DND-41 (cell line): ENCODE measurements at regions not wholly inside any gene's neighbourhood (a gene's known extent, or its start where the extent isn't known, plus 50 kb on each side); places are given as distances from the start of the nearest gene placed in this dataset.

ENCODE experiments used
- ATAC-seq: fragments of 200-7000 bp; cut with Tn5 transposase; 3 replicates; pipeline ENCODE4 v1.9.1; 2021; ENCODE audit warnings: low read depth; ENCODE audit not compliant: insufficient read depth
- DNase-seq: peaks from one replicate; pipeline ENCODE4 v3.0.0-alpha.2; 2020
- H2AFZ ChIP-seq: 2 replicates; pipeline ENCODE4 v1.6.0; 2012; ENCODE audit warnings: low read depth, low read length
- H3K27ac ChIP-seq: 2 replicates; pipeline ENCODE4 v1.5.1; 2012; ENCODE audit warnings: low read length, inconsistent platforms
- H3K27me3 ChIP-seq: fragments of 200-600 bp; sonication (generic); 2 replicates; pipeline ENCODE4 v1.6.0; 2012; ENCODE audit warnings: low read length, mild to moderate bottlenecking, inconsistent platforms; ENCODE audit not compliant: insufficient read depth, poor library complexity
- H3K36me3 ChIP-seq: 2 replicates; pipeline ENCODE4 v1.5.1; 2012; ENCODE audit warnings: low read length, inconsistent platforms; ENCODE audit not compliant: insufficient read depth
- H3K4me1 ChIP-seq: 2 replicates; pipeline ENCODE4 v1.5.1; 2012; ENCODE audit warnings: mild to moderate bottlenecking, low read length; ENCODE audit not compliant: insufficient read depth
- H3K4me2 ChIP-seq: 2 replicates; pipeline ENCODE4 v1.6.0; 2012; ENCODE audit warnings: mild to moderate bottlenecking, moderate library complexity, low read length, inconsistent platforms; ENCODE audit not compliant: insufficient read depth
- H3K4me3 ChIP-seq, 2 experiments: fragments of 200-600 bp in 1 of 2; shearing (Covaris generic) in 1 of 2; 2 replicates each; pipeline ENCODE4 v1.5.1; 2012 to 2016; ENCODE audit warnings: inconsistent platforms in 2 of 2, low read length in 2 of 2, mild to moderate bottlenecking in 2 of 2, low read depth in 1 of 2, moderate library complexity in 1 of 2
- H3K79me2 ChIP-seq: 2 replicates; pipeline ENCODE4 v1.6.0; 2012; ENCODE audit warnings: low read length, inconsistent platforms; ENCODE audit not compliant: insufficient read depth
- H3K9ac ChIP-seq: 2 replicates; pipeline ENCODE4 v1.6.0; 2012; ENCODE audit warnings: low read depth, mild to moderate bottlenecking, inconsistent platforms, low read length, moderate library complexity
- H3K9me3 ChIP-seq: 2 replicates; pipeline ENCODE4 v1.5.1; 2012; ENCODE audit warnings: low read length, moderate library complexity, mild to moderate bottlenecking, inconsistent platforms; ENCODE audit not compliant: insufficient read depth, severe bottlenecking
- H4K20me1 ChIP-seq: 2 replicates; pipeline ENCODE4 v1.6.0; 2012; ENCODE audit warnings: low read length; ENCODE audit not compliant: insufficient read depth
- EZH2 ChIP-seq: IDR thresholded peaks from 3 replicates; pipeline ENCODE4 v1.6.1; 2012; ENCODE audit warnings: borderline replicate concordance, low read depth, mild to moderate bottlenecking, moderate library complexity, low read length, inconsistent platforms; ENCODE audit not compliant: severe bottlenecking
- TF ChIP-seq, protein P1 (sequence below): IDR thresholded peaks from 2 replicates; pipeline ENCODE4 v1.5.1; 2012; ENCODE audit warnings: borderline replicate concordance, low read length, moderate library complexity, mild to moderate bottlenecking; ENCODE audit not compliant: poor library complexity, severe bottlenecking; ENCODE audit errors: extremely low read depth

DNA sequence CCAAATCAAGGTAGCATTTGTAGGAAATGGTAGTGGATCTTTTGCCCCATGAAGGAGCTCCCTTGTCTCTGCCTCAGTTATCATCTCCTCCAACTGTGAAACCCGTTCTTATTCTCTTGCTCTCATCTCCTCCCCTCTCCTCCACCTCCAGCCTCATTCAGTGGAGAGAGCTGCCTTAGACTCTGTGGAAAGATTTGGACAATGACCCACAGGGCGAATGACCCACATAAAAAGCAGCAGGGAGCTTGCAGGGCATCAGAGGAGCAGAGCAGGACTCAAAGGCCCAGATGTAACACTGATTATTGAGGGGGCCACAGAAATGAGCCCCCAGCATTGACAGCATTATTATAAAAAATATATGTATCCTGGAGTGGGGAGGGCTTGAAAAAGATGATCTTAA is 641.1 kb upstream of the CFAP20DC start:
- Histone ChIP-seq H3K9ac (no peak overlapping the region), H3K27me3 (no peaks in the 10 kb centered on the region), H4K20me1 (no peaks in the 10 kb centered on the region), H3K4me2 (no peak overlapping the region), H3K79me2 (no peaks in the 10 kb centered on the region), H2AFZ (no peak overlapping the region), H3K4me1 (no peaks in the 10 kb centered on the region), H3K36me3 (no peaks in the 10 kb centered on the region), H3K27ac (no peak overlapping the region), H3K4me3 (no peak overlapping the region), H3K9me3 (peaks cover 4% of the 10 kb centered on the region)
- DNase-seq (no peak), ATAC-seq (no peak)
- TF ChIP-seq, protein P1, sequence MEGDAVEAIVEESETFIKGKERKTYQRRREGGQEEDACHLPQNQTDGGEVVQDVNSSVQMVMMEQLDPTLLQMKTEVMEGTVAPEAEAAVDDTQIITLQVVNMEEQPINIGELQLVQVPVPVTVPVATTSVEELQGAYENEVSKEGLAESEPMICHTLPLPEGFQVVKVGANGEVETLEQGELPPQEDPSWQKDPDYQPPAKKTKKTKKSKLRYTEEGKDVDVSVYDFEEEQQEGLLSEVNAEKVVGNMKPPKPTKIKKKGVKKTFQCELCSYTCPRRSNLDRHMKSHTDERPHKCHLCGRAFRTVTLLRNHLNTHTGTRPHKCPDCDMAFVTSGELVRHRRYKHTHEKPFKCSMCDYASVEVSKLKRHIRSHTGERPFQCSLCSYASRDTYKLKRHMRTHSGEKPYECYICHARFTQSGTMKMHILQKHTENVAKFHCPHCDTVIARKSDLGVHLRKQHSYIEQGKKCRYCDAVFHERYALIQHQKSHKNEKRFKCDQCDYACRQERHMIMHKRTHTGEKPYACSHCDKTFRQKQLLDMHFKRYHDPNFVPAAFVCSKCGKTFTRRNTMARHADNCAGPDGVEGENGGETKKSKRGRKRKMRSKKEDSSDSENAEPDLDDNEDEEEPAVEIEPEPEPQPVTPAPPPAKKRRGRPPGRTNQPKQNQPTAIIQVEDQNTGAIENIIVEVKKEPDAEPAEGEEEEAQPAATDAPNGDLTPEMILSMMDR: no peak
- no peak for TF ChIP-seq EZH2

DNA sequence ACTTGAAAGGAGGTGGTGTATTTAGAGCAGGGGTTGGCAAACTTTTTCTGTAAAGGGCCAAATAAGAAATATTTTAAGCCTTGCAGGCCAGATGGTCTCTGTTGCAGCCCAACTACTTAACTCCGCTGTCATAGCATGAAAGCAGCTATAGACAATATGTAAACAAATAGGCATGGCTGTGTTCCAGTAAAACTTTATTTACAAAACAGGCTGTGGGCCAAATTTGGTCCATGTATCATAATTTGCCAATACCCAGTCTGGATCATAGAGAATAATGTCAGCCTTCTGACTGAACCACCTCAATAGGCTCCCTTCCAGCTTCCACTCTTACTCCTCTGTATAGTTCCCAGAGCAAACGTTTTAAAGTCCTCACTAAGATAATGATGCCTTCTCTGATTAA is 638.8 kb upstream of the CFAP20DC start:
- H3K4me1 ChIP-seq: no peaks in the 10 kb centered on the region
- no peaks in the 10 kb centered on the region for H4K20me1 ChIP-seq
- no peaks in the 10 kb centered on the region for H3K36me3 ChIP-seq
- H3K9me3 ChIP-seq: peaks cover 4% of the 10 kb centered on the region
- TF ChIP-seq, protein P1: no peak
- TF ChIP-seq EZH2: no peak
- no peak overlapping the region for H3K9ac ChIP-seq
- no peak overlapping the region for H2AFZ ChIP-seq
- H3K79me2 ChIP-seq: no peaks in the 10 kb centered on the region
- no peak overlapping the region for H3K27ac ChIP-seq
- no peaks in the 10 kb centered on the region for H3K27me3 ChIP-seq
- no peak overlapping the region for H3K4me2 ChIP-seq
- no peak for DNase-seq
- ATAC-seq: no peak
- no peak overlapping the region for H3K4me3 ChIP-seq

DNA sequence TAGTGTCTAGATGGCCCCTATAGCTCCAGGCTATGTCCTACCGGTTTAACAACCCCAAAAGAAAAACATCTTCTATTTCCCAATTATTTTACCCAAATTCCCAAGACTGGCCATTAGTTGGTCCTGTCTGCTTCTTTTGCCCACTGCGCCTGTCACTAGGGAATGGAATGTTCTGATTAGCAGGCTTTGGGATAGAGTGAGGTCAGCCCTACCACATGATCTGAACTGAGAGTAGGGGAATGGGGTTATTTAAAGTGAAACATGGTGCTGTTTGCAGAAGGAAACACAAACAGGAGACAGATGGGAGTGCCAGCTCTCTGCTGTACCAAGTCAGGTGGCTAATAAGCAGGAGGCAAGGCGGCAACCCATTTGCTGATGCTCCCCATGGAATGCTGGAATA is 635.6 kb upstream of the CFAP20DC start:
- H3K4me3 ChIP-seq: no peak overlapping the region
- no peaks in the 10 kb centered on the region for H3K4me1 ChIP-seq
- H2AFZ ChIP-seq: no peak overlapping the region
- no peak overlapping the region for H3K9ac ChIP-seq
- no peaks in the 10 kb centered on the region for H3K27me3 ChIP-seq
- no peak for ATAC-seq
- no peak overlapping the region for H3K4me2 ChIP-seq
- DNase-seq: no peak
- H3K36me3 ChIP-seq: no peaks in the 10 kb centered on the region
- no peak for TF ChIP-seq EZH2
- TF ChIP-seq, protein P1: no peak
- no peak overlapping the region for H3K27ac ChIP-seq
- no peaks in the 10 kb centered on the region for H3K79me2 ChIP-seq
- no peaks in the 10 kb centered on the region for H4K20me1 ChIP-seq
- no peaks in the 10 kb centered on the region for H3K9me3 ChIP-seq

DNA sequence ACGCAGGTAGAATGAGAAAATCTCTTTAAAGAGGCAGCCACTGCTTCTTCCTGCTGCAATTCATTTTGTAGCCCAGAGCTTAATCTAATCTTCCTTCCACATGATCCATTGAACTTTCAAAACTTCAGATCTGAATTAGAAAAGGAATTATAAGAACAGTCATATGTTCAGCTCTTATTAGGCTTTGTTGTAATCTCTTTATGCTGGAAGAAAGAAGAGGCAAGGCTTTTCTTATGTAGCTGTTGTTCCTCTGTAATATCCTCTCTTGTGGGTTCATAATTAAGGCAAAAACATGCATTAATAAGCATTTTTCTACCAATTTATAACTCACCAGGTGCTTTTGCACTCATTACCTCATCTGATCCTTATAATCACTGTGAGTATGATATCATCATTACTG is 634.9 kb upstream of the CFAP20DC start:
- Histone ChIP-seq H3K36me3 (no peaks in the 10 kb centered on the region), H3K4me3 (no peak overlapping the region), H2AFZ (no peak overlapping the region), H3K9me3 (no peaks in the 10 kb centered on the region), H4K20me1 (no peaks in the 10 kb centered on the region), H3K9ac (no peak overlapping the region), H3K79me2 (no peaks in the 10 kb centered on the region), H3K27me3 (no peaks in the 10 kb centered on the region), H3K4me1 (no peaks in the 10 kb centered on the region), H3K4me2 (no peak overlapping the region), H3K27ac (no peak overlapping the region)
- no peak for TF ChIP-seq EZH2
- TF ChIP-seq, protein P1: no peak
- no peak for ATAC-seq
- no peak for DNase-seq
